Prostate gland (tissue), 2 donors: ENCODE measurements at regions not wholly inside any gene's neighbourhood (a gene's known extent, or its start where the extent isn't known, plus 50 kb on each side); places are given as distances from the start of the nearest gene placed in this dataset.

Experiments used
- DNase-seq: peaks from one replicate; pipeline ENCODE4 v3.0.0-alpha.2; 2019; ENCODE audit warnings: low spot score
- H3K27ac ChIP-seq, 2 donors: fragments of 200-600 bp; sonication (generic); 2 replicates each; pipeline ENCODE4 v1.5.1; 2017 to 2019
- H3K27me3 ChIP-seq: fragments of 200-600 bp; sonication (generic); replicated peaks from 2 replicates; pipeline ENCODE4 v1.5.1; 2019; ENCODE audit not compliant: insufficient read depth
- H3K36me3 ChIP-seq, 2 donors: fragments of 200-600 bp; sonication (generic); 1 replicate in 1 of 2; 2 replicates in 1 of 2; pipeline versions ENCODE4 v1.5.1 to v1.8.1; 2017 to 2019
- H3K4me1 ChIP-seq: fragments of 200-600 bp; sonication (generic); replicated peaks from 2 replicates; pipeline ENCODE4 v1.5.1; 2019
- H3K4me3 ChIP-seq, 2 donors: fragments of 200-600 bp; sonication (generic); 2 replicates each; pipeline ENCODE4 v1.5.1; 2017 to 2019
- H3K9me3 ChIP-seq: fragments of 200-600 bp; sonication (generic); 2 replicates; pipeline ENCODE4 v1.5.1; 2017
- POLR2A ChIP-seq: fragments of 450-650 bp; IDR thresholded peaks from one replicate; pipeline ENCODE4 v1.6.1; 2016; ENCODE audit warnings: antibody characterized with exemption, mild to moderate bottlenecking
- POLR2AphosphoS5 ChIP-seq: sonication (generic); formaldehyde crosslinking; IDR thresholded peaks from one replicate; pipeline ENCODE4 v1.6.1; 2017; ENCODE audit warnings: antibody characterized with exemption
- WGBS: methylation state at CpG from one replicate; pipeline ENCODE4 v1.1.5; 2018; 5-methylcytosine and 5-hydroxymethylcytosine counted together
- intact Hi-C: fragments of 100-400 bp; cut with DNase I; formaldehyde crosslinking; loops from one replicate; pipeline ENCODE4 v1.14.2; 2022
- TF ChIP-seq, protein P1 (sequence below), 4 experiments: fragments of 200-600 bp in 2 of 4; fragments of 450-650 bp in 2 of 4; sonication (generic) in 2 of 4; IDR thresholded peaks; 1 replicate in 3 of 4; 2 replicates in 1 of 4; pipeline ENCODE4 v1.5.1; 2016 to 2019; ENCODE audit warnings: antibody characterized with exemption in 4 of 4, mild to moderate bottlenecking in 2 of 4, moderate library complexity in 2 of 4

DNA sequence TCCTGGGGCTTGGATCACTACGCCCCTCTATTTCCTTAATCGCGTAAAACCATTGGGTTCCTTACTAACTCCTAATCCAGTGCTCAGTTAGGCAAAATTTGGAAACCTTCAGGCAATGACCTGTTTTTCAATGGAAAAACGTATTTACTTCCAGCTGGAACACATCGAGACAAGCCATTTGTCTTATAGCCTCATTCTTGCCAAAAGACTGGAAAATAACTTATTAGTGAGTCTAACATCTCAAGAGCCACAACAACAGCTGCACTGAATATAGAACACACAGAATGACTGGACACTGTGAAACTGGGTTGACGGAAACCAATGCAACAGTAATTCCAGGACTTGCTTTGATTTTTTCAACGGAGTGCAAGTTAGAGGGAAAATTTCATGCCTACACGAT lies 125.2 kb upstream of the MAP3K7 start:
- Histone ChIP-seq H3K4me1 (no peaks in the 10 kb centered on the region), H3K4me3 (no peak overlapping the region), H3K36me3 (no peaks in the 10 kb centered on the region), H3K27me3 (no peaks in the 10 kb centered on the region), H3K27ac (no peak overlapping the region), H3K9me3 (no peaks in the 10 kb centered on the region)
- DNase-seq = no peak
- 57% methylated on average over 8 of the region's 8 CpGs for WGBS
- intact Hi-C loops = no loop called here
- TF ChIP-seq POLR2A (no peak), POLR2AphosphoS5 (no peak)
- TF ChIP-seq, protein P1, sequence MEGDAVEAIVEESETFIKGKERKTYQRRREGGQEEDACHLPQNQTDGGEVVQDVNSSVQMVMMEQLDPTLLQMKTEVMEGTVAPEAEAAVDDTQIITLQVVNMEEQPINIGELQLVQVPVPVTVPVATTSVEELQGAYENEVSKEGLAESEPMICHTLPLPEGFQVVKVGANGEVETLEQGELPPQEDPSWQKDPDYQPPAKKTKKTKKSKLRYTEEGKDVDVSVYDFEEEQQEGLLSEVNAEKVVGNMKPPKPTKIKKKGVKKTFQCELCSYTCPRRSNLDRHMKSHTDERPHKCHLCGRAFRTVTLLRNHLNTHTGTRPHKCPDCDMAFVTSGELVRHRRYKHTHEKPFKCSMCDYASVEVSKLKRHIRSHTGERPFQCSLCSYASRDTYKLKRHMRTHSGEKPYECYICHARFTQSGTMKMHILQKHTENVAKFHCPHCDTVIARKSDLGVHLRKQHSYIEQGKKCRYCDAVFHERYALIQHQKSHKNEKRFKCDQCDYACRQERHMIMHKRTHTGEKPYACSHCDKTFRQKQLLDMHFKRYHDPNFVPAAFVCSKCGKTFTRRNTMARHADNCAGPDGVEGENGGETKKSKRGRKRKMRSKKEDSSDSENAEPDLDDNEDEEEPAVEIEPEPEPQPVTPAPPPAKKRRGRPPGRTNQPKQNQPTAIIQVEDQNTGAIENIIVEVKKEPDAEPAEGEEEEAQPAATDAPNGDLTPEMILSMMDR (IDR thresholded peaks at IDR 0.05) = no peak

DNA sequence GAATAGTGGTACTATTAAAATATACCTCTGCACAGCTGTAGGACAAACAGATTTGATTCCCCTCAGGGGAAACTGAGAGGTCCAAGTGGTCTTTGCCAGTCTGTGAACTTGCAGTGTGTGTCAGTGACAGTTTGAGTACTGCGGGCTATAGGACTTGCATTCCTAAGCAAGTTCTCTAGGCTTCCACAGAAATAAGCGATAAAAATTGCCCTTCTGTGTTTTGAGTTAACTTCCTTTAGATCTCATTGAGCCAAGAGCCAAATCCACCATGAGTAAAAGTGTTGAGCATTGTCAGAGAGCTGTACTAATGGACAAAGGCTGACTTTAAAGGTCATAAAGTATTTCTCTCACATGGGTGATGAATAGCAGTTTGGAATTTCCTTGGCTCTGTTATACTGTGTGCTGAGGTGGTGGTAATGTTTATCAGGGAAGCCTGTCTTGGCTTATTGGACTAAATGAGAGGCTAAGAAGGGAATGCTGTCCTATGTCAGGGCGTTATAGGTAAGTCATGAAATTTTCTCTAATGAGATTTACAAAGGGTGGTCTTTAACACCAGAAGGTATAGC lies 122.6 kb upstream of the MAP3K7 start:
- Histone ChIP-seq H3K27ac (no peak overlapping the region), H3K4me3 (no peak overlapping the region), H3K4me1 (no peaks in the 10 kb centered on the region), H3K36me3 (no peaks in the 10 kb centered on the region), H3K27me3 (no peaks in the 10 kb centered on the region), H3K9me3 (no peaks in the 10 kb centered on the region)
- intact Hi-C loops = no loop called here
- no peak for TF ChIP-seq POLR2AphosphoS5
- TF ChIP-seq, protein P1 (IDR thresholded peaks at IDR 0.05) = no peak
- TF ChIP-seq POLR2A = no peak
- 40% methylated on average over 3 of the region's 3 CpGs for WGBS
- DNase-seq = no peak

DNA sequence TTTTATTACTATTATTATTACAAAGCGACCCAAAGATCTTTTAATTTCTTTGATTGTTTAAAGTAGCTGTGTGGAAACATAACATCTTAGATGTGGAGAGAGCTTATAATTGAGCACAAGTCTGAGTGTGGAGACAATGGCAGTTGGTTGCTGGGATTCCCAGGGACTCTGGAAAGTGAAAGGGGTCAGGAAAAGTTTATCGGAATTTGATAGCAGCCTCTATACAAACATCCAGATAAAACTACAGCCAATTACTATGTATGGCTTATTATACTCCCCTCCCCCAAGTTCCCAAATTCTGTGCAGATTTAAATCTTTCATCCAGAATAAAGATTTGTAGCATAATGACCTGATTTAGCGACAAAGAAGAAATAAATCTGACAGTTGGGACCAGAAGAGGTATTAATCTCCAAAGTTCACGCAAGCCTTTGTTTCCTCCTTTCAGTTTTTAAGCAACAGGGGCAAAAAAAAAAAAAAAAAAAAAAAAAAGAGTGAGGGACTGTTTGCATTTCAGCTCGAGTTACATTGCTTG lies 121.4 kb upstream of the MAP3K7 start:
- Histone ChIP-seq H3K36me3 (no peaks in the 10 kb centered on the region), H3K4me3 (no peak overlapping the region), H3K4me1 (no peaks in the 10 kb centered on the region), H3K27ac (no peak overlapping the region), H3K9me3 (no peaks in the 10 kb centered on the region), H3K27me3 (no peaks in the 10 kb centered on the region)
- intact Hi-C loops = no loop called here
- no peak for DNase-seq
- 57% methylated on average over 5 of the region's 5 CpGs for WGBS
- TF ChIP-seq POLR2AphosphoS5 (no peak), POLR2A (no peak)
- TF ChIP-seq, protein P1 (IDR thresholded peaks at IDR 0.05) = no peak

DNA sequence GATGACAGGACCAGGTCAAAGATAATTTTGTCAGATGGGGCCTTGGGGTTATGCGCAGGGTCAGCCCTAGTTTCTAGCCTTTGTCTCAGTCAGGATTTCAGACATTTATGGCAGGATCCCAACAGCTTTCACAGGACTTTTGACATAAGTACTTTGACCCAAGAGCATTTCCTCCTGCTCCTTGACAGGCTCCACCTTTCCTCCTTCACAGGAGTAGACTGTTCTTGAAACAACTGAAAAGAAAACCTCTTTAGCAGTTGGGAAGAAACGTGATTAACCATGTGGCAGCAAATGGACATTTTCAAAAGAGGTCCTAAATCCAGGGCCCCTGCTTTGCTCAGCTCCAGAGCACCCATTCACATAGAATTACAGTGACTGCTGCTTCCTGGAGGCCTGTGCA lies 120.4 kb upstream of the MAP3K7 start:
- DNase-seq = no peak
- no peaks in the 10 kb centered on the region for H3K9me3 ChIP-seq
- H3K36me3 ChIP-seq = no peaks in the 10 kb centered on the region
- no peaks in the 10 kb centered on the region for H3K27me3 ChIP-seq
- no peaks in the 10 kb centered on the region for H3K4me1 ChIP-seq
- H3K4me3 ChIP-seq = no peak overlapping the region
- 82% methylated on average over 2 of the region's 2 CpGs for WGBS
- no peak for TF ChIP-seq POLR2A
- intact Hi-C loops = no loop called here
- H3K27ac ChIP-seq = no peak overlapping the region

DNA sequence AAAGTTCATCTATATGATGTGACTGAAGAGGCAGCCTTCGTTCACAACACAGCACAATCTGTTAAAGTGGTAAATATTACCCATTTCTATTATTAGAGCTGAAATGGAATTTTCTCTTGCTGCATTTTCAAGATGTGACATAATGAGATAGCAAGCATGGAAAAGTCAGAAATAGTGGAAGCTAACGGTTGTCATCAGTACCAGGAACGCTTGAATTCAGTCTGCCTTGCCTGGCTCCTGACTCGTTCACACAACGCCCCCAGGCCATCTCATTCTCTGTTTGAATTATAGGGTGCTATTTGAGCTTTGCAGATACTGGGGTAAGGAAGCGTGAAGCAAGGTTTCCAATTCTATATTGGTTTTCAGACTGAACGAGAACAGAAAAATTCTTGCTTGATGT lies 116.5 kb upstream of the MAP3K7 start:
- Histone ChIP-seq H3K4me3 (no peak overlapping the region), H3K36me3 (no peaks in the 10 kb centered on the region), H3K27ac (no peak overlapping the region), H3K4me1 (no peaks in the 10 kb centered on the region), H3K27me3 (no peaks in the 10 kb centered on the region), H3K9me3 (no peaks in the 10 kb centered on the region)
- intact Hi-C loops = no loop called here
- 81% methylated on average over 7 of the region's 7 CpGs for WGBS
- no peak for DNase-seq
- TF ChIP-seq POLR2A (no peak), POLR2AphosphoS5 (no peak)
- TF ChIP-seq, protein P1 (IDR thresholded peaks at IDR 0.05) = no peak
